ENCODE measurements at regions not wholly inside any gene's neighbourhood (a gene's known extent, or its start where the extent isn't known, plus 50 kb on each side); places are given as distances from the start of the nearest gene placed in this dataset.

GRCh38 chr12:91723191-91723590, 422.5 kb downstream of the BTG1 start:
- TF ChIP-seq CTCF (IDR thresholded peaks at IDR 0.05; ENCODE audit: low read length) (no peak), EZH2 (IDR thresholded peaks at IDR 0.05; ENCODE audit: borderline replicate concordance, low read length) (no peak)
